HL-60 (cell line): ENCODE measurements at regions not wholly inside any gene's neighbourhood (a gene's known extent, or its start where the extent isn't known, plus 50 kb on each side); places are given as distances from the start of the nearest gene placed in this dataset.
"Not testable (repeated sequence)": the region's sequence is repeated elsewhere in the genome, so short reads cannot be mapped to it uniquely, and the experiment has no call there.

Experiments
- DNase-seq, 2 experiments: peaks; one replicate each; pipeline ENCODE4 v3.0.0-alpha.2; 2010 to 2020; ENCODE audit warnings: low read depth in 1 of 2, low spot score in 1 of 2
- H3K27ac ChIP-seq: fragments of 250-450 bp; sonication (Bioruptor Pico); replicated peaks from 2 replicates; pipeline ENCODE4 v1.5.1; 2020; ENCODE audit warnings: mild to moderate bottlenecking, moderate library complexity
- H3K27me3 ChIP-seq: fragments of 250-450 bp; sonication (Bioruptor Pico); 2 replicates; pipeline ENCODE4 v1.5.1; 2021; ENCODE audit warnings: mild to moderate bottlenecking, moderate library complexity; ENCODE audit not compliant: insufficient read depth, poor library complexity, severe bottlenecking
- H3K4me3 ChIP-seq: replicated peaks from 2 replicates; pipeline ENCODE4 v1.5.1; 2011; ENCODE audit warnings: mild to moderate bottlenecking, control low read depth, low read length; ENCODE audit not compliant: insufficient read depth
- CTCF ChIP-seq: IDR thresholded peaks from one replicate; pipeline ENCODE4 v1.5.1; 2011; ENCODE audit warnings: low read length, control low read depth, inconsistent platforms; ENCODE audit not compliant: insufficient read depth
- GABPA ChIP-seq: IDR thresholded peaks from 2 replicates; pipeline ENCODE4 v1.6.1; 2012; ENCODE audit warnings: low read depth
- POLR2AphosphoS5 ChIP-seq: IDR thresholded peaks from 2 replicates; pipeline ENCODE4 v1.6.1; 2012; ENCODE audit warnings: low read depth
- REST ChIP-seq: IDR thresholded peaks from 2 replicates; pipeline ENCODE4 v1.6.1; 2012; ENCODE audit warnings: low read depth; ENCODE audit not compliant: insufficient replicate concordance
- SPI1 ChIP-seq: IDR thresholded peaks from 2 replicates; pipeline ENCODE4 v1.6.1; 2012; ENCODE audit warnings: low read depth, mild to moderate bottlenecking, borderline replicate concordance

GRCh38 chr17:6257336-6257735 is 177.6 kb downstream of the AIPL1 start:
- no peak for TF ChIP-seq POLR2AphosphoS5
- no peak for TF ChIP-seq REST
- no peak for TF ChIP-seq SPI1
- TF ChIP-seq CTCF: no peak
- Histone ChIP-seq H3K27ac (no peak overlapping the region), H3K4me3 (no peak overlapping the region), H3K27me3 (no peaks in the 10 kb centered on the region)
- no peak for DNase-seq

GRCh38 chr17:6255322-6255721 is 179.6 kb downstream of the AIPL1 start:
- H3K27ac ChIP-seq: no peak overlapping the region
- no peaks in the 10 kb centered on the region for H3K27me3 ChIP-seq
- H3K4me3 ChIP-seq: no peak overlapping the region
- TF ChIP-seq SPI1: no peak
- no peak for TF ChIP-seq CTCF
- no peak for TF ChIP-seq REST
- TF ChIP-seq GABPA: no peak
- TF ChIP-seq POLR2AphosphoS5: no peak
- DNase-seq: no peak

- no peaks in the 10 kb centered on the region for H3K27me3 ChIP-seq
Observed at GRCh38 chr17:6254036-6254435, 180.9 kb downstream of the AIPL1 start.

DNA sequence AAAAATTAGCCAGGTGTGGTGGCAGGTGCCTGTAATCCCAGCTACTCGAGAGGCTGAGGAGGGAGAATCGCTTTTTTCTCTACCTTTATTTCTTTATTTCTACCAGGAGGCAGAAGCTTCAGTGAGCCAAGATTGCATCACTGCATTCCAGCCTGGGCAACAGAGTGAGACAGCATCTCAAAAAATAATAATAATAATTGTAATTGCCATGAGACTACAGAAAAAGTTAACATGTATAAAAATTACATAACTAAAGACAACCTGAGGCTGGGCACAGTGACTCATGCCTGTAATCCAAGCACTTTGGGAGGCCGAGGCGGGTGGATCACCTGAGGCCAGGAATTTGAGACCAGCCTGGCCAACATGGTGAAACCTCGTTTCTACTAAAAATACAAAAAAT is 181.5 kb downstream of the WSCD1 start:
- H3K27me3 ChIP-seq, H3K27ac ChIP-seq, H3K4me3 ChIP-seq, DNase-seq: not testable (repeated sequence)

More at GRCh38 chr17:6254036-6254435, 180.9 kb downstream of the AIPL1 start:
- Histone ChIP-seq H3K27ac (no peak overlapping the region), H3K4me3 (no peak overlapping the region)
- TF ChIP-seq GABPA (no peak), SPI1 (no peak), POLR2AphosphoS5 (no peak), CTCF (no peak), REST (no peak)
- no peak for DNase-seq
